ENCODE measurements at regions not wholly inside any gene's neighbourhood (a gene's known extent, or its start where the extent isn't known, plus 50 kb on each side); places are given as distances from the start of the nearest gene placed in this dataset.
"Not testable (repeated sequence)": the region's sequence is repeated elsewhere in the genome, so short reads cannot be mapped to it uniquely, and the experiment has no call there.

- DNase-seq (ENCODE audit: low spot score), result no peak
Observed at GRCh38 chr1:96597218-96597617, 124.4 kb upstream of the PTBP2 start.

GRCh38 chr1:96598416-96599168 is 123.0 kb upstream of the PTBP2 start:
- DNase-seq (ENCODE audit: low spot score), result no peak

GRCh38 chr1:96604620-96605019 is 117.0 kb upstream of the PTBP2 start:
- DNase-seq (ENCODE audit: low spot score), result not testable (repeated sequence)

GRCh38 chr1:96617375-96617774 is 104.2 kb upstream of the PTBP2 start:
- not testable (repeated sequence) for DNase-seq (ENCODE audit: low spot score)

- no peak for DNase-seq (ENCODE audit: low spot score)
Observed at GRCh38 chr1:96632045-96632664, 89.4 kb upstream of the PTBP2 start.

- no peak for DNase-seq (ENCODE audit: low spot score)
Observed at GRCh38 chr1:96633695-96634094, 87.9 kb upstream of the PTBP2 start.

GRCh38 chr1:96634883-96635282 is 86.7 kb upstream of the PTBP2 start:
- no peak for DNase-seq (ENCODE audit: low spot score)

- no peak for DNase-seq (ENCODE audit: low spot score)
Observed at GRCh38 chr1:96641282-96641681, 80.3 kb upstream of the PTBP2 start.

- DNase-seq (ENCODE audit: low spot score), result no peak
Observed at GRCh38 chr1:96643519-96643918, 78.1 kb upstream of the PTBP2 start.

GRCh38 chr1:96649301-96649700 is 72.3 kb upstream of the PTBP2 start:
- DNase-seq (ENCODE audit: low spot score), result no peak

GRCh38 chr1:96651517-96651916 is 70.1 kb upstream of the PTBP2 start:
- DNase-seq (ENCODE audit: low spot score), result no peak

- DNase-seq (ENCODE audit: low spot score), result no peak
Observed at GRCh38 chr1:96660051-96660450, 61.5 kb upstream of the PTBP2 start.

- no peak for DNase-seq (ENCODE audit: low spot score)
Observed at GRCh38 chr1:96660503-96660902, 61.1 kb upstream of the PTBP2 start.

Measured in hepatic stellate cell (primary cell).